ENCODE measurements at regions not wholly inside any gene's neighbourhood (a gene's known extent, or its start where the extent isn't known, plus 50 kb on each side); places are given as distances from the start of the nearest gene placed in this dataset.
"Not testable (repeated sequence)": the region's sequence is repeated elsewhere in the genome, so short reads cannot be mapped to it uniquely, and the experiment has no call there.

DNA sequence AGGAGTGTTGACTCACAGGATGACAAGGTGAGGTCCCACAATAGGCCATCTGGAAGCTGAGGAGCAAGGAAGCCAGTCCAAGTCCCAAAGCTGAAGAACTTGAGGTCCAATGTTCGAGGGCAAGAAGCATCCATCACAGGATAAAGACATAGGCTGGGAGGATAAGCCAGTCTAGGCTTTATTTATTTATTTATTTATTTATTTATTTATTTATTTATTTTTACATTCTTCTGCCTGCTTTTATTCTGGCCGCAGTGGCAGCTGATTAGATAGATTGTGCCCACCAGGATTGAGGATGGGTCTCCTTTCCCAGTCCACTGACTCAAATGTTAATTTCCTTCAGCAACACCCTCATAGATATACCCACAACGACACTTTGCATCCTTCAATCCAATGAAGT is 472.2 kb upstream of the DPPA4 start:
- no peak for DNase-seq

GRCh38 chr3:109818081-109818480 is 480.7 kb upstream of the DPPA4 start:
- DNase-seq: no peak

DNA sequence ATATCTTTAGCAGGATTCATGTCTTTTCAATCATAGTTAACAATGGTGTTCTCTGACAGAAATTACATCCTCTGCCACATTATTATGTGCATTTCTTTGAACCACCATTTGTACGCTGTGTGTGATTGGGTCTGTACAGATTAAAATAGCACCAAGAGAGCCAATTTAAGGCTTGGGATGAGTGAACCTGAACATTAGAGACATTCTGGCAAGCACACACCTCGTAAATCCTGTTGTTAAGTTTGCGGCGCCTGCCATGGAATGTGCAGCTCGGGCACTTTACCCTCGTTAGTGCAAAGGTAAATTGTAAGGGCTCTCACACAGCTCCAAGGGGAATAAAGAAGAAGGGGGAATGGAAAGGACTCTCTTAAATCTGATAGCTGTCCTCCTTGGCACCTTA is 482.4 kb upstream of the DPPA4 start:
- no peak for DNase-seq

GRCh38 chr3:109825971-109826810 is 488.8 kb upstream of the DPPA4 start:
- DNase-seq: no peak

GRCh38 chr3:109831403-109831802 is 494.1 kb upstream of the DPPA4 start:
- DNase-seq: no peak

DNA sequence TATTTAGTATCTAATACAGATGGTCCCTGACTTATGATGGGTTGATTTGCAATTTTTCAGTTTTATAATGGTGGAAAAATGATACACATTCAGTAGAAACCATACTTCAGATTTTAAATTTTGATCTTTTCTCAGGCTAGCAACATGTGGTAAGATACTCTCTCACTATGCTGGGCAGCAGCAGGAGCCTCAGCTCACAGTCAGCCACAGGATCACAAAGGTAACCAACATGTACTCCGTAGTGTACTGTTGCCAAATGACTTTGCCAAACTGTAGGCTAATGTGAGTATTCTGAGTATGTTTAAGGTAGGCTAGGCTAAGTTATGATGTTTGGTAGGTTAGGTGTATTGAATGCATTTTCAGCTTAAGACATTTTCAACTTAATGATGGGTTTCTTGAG is 498.6 kb upstream of the DPPA4 start:
- DNase-seq: no peak

GRCh38 chr3:109851854-109852253 is 514.5 kb upstream of the DPPA4 start:
- no peak for DNase-seq

DNA sequence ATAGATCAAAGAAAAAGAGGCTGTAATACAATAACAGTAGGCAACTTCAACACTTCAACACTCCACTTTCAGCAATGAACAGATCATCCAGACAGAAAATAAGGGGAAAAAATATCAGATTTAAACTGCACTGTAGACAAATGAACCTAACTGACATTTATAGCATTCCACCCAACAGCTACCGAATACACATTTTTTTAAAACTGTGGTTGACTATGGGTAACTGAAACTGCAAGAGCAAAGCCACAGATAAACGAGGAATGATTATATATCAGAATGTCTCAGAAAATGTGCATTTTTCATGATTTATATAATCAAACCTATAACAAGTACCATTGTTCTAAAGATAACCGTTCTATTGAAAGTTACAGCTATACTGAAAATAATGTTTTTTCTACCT is 514.9 kb upstream of the DPPA4 start:
- DNase-seq: no peak

DNA sequence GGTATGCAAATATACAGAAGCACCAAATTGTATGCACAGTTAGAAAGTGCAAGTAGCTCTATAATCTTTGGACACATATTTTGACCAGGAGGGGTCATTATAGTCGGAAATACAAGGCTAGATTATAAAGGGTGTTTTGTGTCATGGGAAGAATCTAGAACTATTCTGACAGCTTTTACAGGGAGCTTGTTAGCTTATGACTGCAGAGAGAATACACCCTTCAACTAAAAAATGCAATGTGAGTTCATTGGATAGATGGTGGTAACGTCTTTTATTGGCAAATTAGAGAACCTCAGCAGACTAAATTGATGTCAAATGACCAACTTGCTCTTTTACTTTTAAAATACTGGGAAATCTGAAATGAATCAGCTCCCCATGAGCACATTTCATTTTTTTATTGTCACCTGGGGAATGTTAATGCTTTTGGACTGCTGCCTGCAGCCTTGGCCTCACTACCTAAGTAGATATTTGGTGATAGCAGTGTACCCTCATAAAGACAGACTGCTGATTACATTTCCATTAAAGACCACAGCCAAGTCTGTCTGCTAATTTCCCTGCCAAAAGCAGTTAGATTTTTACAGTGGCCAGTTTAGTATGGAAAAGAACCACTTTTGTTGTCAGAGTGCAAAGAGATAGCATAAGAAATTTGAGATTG is 515.9 kb upstream of the DPPA4 start:
- no peak for DNase-seq

DNA sequence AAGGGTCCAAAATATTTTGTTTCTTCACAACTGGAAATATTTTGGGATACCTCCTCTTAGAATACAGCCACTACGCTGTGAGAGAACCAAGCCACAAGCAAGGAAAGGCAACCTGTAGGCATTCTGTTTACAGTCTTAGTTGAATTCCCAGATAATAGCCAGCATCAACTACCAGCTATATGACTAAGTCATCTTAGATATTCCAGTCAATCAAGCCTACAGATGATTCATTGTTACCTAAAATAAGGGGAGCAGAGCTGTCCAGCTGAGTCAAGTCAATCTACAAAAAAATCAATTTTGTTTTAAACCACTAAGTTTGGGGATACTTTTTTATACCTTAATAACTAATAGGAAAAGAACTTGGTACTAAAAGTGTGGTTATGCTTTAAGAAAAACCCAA is 526.4 kb upstream of the DPPA4 start:
- DNase-seq: no peak

- DNase-seq: no peak
These were observed 527.1 kb upstream of the DPPA4 start for GRCh38 chr3:109864452-109864851.

DNA sequence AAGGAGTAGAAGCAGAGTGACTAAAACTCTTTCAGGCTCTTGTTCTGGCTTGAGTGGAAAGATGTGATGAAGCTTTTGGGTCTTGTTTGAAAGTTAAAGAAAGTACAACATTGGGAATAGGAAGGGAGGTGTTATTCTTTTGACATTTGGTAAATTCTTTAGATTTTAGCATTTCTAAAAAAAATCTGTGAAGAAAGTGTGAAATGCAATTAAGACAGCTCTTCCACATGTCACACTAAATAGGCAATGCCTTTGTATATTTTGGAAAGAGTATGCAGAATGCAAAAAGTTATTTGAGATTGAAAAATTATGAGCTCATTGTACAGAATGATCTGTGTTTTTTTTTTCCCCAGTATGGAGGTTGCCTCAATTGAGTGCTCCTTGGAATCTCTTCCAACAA is 532.2 kb upstream of the DPPA4 start:
- DNase-seq: no peak

- no peak for DNase-seq
These were observed 537.8 kb upstream of the DPPA4 start for GRCh38 chr3:109874896-109875708.

DNA sequence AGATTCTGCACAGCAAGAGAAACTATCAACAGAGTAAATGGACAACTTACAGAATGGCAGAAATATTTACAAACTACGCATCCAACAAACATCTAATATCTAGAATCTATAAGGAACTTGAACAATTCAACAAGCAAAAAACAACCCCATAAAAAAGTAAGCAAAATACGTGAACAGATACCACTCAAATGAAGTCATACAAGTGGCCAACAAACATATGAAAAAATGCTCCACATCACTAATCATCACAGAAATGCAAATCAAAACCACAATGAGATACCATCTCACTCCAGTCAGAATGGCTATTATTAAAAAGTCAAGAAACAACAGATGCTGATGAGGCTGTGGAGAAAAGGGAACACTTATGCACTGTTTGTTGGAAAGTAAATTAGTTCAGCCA is 540.3 kb upstream of the DPPA4 start:
- DNase-seq: not testable (repeated sequence)

- no peak for DNase-seq
These were observed 544.8 kb upstream of the DPPA4 start for GRCh38 chr3:109882144-109882543.

GRCh38 chr3:109887293-109887692 is 549.9 kb upstream of the DPPA4 start:
- DNase-seq: no peak

DNA sequence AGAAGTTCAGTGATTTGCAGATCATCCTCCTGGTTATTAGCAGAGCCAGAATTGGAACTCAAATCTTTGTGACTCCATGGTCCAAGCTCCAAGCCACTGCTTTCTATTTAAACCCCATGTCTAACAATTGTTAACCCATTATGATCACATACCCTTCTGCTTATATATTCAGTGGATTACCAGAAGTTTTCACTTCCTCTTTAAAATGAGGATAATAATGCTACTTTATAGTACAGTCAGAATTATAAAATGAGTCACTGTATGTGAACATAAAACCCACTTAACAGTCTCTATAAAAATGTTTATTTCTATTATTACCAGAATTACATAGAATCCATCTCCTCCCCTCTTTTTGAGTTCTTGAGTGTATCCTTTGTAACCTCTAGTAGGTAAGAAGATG is 550.7 kb upstream of the DPPA4 start:
- no peak for DNase-seq

DNA sequence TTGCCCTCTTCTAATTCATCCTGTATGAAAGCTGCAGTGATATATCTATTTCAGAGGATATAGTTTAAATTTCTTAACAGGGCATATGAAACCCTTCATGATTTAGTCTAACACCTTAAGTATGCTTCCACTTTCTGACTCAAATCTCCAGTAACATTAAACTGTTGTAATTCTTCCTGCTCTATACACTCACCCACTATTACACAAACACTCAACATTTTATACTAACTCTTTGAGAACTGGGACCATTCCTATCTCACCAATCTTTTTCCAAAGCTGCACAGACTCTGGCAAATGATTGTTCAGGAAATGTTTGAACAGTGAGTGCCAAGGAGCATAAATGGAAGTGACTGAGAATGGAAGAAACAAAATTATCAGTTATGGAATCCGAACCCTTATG is 560.4 kb upstream of the DPPA4 start:
- DNase-seq: no peak

DNA sequence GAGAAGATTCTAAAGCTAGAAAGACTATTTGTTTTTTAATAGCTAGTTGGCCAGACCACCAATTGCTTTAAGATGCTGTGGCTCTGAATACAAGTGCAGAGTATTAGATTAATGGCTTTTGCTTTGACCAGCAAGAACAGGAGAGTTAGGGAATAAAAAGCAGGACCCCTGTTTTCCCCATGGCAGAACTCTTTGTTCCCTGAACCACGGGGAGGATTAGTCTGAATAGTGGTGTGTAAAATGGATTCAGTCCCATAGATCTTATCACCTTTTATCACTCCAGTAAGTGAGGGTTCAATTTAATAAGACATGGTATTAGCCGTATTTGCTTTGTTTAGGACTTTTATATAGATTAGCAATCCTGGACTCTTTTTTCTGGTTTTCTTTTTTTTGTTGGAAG is 562.6 kb upstream of the DPPA4 start:
- DNase-seq: no peak

DNA sequence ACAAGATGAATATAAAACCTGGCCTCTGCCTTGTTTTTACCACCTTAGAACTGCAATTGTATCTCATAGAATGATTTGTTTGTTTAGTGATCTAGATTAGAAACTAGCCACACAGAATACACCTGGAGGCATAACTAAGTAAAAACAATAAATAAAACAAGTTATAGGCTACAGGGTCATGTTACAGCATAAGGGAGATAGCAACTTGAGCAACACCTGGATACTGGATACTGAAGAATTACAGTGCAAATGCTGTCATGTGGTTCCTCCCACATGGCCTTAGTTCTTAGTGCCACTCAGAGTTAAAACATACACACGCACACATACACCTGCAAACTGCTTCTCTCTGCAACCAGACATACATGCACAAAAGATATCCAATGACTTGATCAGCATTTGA is 563.4 kb upstream of the DPPA4 start:
- no peak for DNase-seq

DNA sequence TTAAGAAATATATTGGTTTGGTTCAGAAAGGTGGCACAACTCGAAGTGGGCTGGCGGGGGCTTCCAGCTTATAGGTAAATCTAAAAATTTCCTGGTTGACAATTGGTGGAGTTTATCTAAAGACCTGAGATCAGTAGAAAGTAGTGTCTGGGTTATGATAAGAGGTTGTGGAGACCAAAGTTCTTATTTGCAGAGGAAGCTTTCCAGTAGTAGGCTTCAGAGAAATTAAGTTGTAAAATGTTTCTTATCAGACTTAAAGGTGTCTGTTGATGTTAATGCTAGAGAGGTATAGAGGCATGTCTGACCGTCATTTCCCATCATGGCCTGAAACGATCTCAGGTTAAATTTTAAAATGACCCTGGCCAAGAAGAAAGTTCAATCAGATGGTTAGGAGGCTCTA is 565.2 kb upstream of the DPPA4 start:
- no peak for DNase-seq

DNA sequence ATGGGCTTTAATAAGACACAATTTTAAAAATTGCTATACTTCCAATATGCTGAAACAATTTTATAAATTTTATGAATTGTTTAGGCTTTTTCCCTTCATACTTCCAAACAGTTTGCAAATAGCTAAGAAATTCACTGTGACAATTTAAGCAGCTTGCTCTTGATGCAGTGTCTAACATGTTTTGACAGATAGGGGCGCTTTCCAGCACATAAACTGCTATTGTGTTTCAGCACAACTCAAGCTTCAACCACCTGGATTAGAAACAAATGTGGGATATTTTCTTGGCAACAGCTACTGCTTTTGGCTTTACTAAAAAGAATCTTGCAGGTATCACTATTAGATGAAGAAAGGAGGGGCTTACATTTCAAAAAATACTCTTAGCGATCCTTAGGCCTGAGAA is 565.8 kb upstream of the DPPA4 start:
- no peak for DNase-seq

GRCh38 chr3:109910772-109911171 is 573.4 kb upstream of the DPPA4 start:
- DNase-seq: no peak

- DNase-seq: no peak
These were observed 581.4 kb upstream of the DPPA4 start for GRCh38 chr3:109918740-109919139.
